ENCODE measurements at regions not wholly inside any gene's neighbourhood (a gene's known extent, or its start where the extent isn't known, plus 50 kb on each side); places are given as distances from the start of the nearest gene placed in this dataset.

GRCh38 chr12:118467641-118468305 is 91.4 kb downstream of the SUDS3 start:
- DNase-seq: no peak

DNA sequence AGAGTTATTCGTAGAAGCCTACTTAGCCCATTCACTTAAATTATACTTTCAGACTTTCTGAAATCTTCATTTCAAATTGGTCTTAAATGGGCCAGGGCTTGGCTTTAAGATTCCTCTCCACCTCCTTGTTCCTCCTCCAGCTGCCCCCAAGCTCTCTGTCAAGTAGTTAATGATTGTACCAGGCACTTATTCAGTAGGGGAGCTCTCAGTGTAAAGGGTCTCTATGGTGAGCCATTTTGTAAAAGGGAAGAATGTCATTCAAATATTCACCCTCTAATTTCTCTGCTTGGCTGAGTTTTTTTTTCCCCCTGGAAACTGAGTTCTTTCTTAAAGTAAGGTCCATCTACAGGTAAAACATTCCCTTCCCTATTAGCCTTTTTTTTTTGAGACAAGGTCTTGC is 96.6 kb downstream of the SUDS3 start:
- DNase-seq: no peak

GRCh38 chr12:118480235-118480634 is 103.9 kb downstream of the SUDS3 start:
- no peak for DNase-seq

- no peak for DNase-seq
Observed at GRCh38 chr12:118488034-118488433, 111.7 kb downstream of the SUDS3 start.

GRCh38 chr12:118493962-118494361 is 117.6 kb downstream of the SUDS3 start:
- no peak for DNase-seq

- DNase-seq: no peak
Observed at GRCh38 chr12:118494776-118495175, 118.4 kb downstream of the SUDS3 start.

DNA sequence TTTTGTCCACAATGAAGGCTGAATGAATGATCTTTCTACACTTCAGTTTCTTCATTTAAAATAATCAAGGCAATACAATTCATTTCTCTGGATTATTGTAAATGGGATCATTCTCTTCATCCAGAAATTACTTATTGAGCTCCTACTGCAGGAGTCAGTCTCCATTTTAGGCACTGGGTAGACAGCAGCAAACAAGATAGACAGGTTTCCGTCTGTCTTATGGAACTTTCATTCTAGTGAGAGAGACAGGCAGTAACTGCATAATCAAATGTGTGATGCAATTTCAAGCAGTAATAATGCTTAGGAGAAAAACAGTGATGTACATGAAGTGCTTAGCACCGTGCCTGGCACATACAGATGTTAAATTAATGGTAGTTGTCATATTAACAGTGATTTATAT is 118.9 kb downstream of the SUDS3 start:
- DNase-seq: no peak

DNA sequence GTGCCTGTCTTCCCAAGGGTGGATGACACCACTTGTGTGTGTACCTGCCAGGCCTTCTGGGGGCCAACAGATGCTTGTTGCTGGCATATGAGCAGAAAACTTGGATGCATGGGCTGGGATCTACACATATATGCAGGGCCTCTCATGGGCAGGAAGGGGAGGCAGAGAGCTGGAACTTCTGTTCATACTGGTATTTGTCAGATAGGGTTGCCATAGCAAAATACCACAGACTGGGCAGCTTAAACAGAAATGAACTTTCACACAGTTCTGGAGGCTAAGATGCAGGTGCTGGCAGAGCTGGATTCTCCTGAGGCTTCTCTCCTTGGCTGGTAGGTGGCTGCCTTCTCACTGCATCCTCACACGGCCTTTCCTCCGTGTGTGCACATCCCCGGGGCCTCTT is 121.8 kb downstream of the SUDS3 start:
- DNase-seq: no peak

DNA sequence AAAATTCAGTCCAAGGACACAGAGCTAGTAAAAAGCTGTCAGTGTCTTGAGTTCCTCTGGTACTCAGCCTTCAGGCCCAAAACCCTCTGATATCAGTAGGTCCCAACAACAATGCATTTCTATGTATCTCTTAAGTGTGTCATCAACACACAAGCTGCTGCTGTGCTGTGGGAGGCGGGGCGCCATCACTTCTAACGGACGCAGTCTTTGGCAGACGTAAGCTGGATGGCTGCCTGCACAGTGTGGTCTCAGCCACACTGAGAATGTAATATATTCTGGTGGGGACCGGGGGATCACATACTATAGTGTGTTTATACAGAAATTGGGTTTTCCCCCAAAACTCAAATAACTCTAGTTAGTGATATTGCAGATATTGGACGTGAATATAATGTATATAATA is 123.9 kb downstream of the SUDS3 start:
- no peak for DNase-seq

DNA sequence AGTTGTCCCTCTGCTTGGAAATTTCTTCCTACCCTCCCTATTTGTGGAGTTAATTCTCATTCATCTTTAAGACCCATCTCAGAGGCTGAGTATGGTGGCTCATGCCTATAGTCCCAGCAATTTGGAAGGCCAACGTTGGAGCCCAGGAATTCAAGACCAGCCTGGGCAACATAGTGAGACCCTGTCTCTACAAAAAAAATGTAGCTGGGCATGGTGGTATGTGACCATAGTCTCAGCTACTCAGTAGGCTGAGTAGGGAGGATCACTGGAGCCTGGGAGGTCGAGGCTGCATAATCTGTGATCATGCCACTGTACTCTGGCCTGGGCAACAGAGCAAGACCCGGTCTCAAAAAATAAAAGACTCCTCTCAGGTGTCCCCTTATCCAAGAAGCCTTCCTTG is 125.1 kb downstream of the SUDS3 start:
- no peak for DNase-seq

- no peak for DNase-seq
Observed at GRCh38 chr12:118503476-118503875, 127.1 kb downstream of the SUDS3 start.

GRCh38 chr12:118512669-118513068 is 136.3 kb downstream of the SUDS3 start:
- no peak for DNase-seq

- DNase-seq: no peak
Observed at GRCh38 chr12:118513611-118514010, 137.3 kb downstream of the SUDS3 start.

GRCh38 chr12:118514297-118514696 is 137.9 kb downstream of the SUDS3 start:
- DNase-seq: no peak

GRCh38 chr12:118520214-118521035 is 144.1 kb downstream of the SUDS3 start:
- DNase-seq: no peak

GRCh38 chr12:118521036-118521370 is 144.6 kb downstream of the SUDS3 start:
- DNase-seq: no peak

DNA sequence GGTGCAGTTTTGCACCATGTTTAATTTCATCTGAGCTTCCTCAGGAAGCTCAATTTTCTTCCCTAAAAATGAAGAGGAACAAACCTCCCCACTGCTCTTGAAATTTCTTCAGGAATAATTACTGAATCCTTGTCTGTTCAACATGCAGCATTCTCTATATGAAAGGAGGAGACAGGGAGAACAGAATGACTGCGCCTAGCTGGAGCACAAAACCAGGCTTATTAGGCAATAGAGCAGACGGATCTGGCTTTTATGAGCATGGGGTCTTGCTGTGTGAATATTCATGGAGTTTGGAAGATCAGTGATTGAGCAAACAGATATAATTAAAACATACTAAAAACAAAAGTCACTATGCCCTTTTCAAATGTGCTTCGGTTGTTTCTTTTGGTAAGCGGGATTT is 148.1 kb downstream of the SUDS3 start:
- DNase-seq: no peak

DNA sequence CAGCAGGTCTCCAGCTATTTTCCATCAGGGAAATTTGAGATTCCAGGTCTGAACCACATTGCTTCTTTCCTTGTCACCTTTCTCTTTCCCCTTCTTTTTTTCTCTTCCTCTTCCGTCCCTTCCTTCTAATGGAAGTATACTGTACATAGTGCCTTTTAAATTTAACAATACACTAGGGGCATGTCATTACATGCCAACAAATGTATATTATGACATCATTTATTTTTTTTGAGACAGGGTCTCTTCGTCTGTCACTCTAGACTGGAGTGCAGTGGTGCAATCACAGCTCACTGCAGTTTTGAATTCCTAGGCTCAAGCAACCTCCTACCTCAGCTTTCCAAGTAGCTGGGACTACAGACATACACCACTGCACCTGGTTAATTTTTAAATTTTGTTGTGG is 148.9 kb downstream of the SUDS3 start:
- DNase-seq: no peak

- DNase-seq: no peak
Observed at GRCh38 chr12:118526255-118527095, 150.1 kb downstream of the SUDS3 start.

DNA sequence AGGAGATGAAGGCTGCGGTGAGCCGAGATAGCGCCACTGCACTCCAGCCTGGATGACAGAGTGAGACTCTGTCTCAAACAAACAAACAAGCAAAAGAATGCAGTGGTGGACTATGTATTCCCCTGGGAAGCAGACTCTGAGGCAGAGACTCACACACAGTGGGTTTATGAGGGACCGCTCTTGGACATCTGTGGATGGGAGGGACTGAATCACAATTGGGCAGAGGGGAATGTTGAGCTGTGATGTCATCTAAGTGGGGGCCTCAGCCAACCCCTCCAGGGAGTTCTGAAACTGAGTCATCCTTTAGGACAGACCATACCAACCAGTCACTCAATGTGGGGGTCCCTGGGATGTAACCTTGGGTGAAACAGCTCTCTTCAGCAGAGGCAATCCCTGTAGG is 151.0 kb downstream of the SUDS3 start:
- DNase-seq: no peak

GRCh38 chr12:118528625-118529024 is 152.3 kb downstream of the SUDS3 start:
- no peak for DNase-seq

GRCh38 chr12:118534003-118534402 is 157.6 kb downstream of the SUDS3 start:
- no peak for DNase-seq

GRCh38 chr12:118536306-118536906 is 160.1 kb downstream of the SUDS3 start:
- no peak for DNase-seq
